ENCODE measurements at regions not wholly inside any gene's neighbourhood (a gene's known extent, or its start where the extent isn't known, plus 50 kb on each side); places are given as distances from the start of the nearest gene placed in this dataset.

DNA sequence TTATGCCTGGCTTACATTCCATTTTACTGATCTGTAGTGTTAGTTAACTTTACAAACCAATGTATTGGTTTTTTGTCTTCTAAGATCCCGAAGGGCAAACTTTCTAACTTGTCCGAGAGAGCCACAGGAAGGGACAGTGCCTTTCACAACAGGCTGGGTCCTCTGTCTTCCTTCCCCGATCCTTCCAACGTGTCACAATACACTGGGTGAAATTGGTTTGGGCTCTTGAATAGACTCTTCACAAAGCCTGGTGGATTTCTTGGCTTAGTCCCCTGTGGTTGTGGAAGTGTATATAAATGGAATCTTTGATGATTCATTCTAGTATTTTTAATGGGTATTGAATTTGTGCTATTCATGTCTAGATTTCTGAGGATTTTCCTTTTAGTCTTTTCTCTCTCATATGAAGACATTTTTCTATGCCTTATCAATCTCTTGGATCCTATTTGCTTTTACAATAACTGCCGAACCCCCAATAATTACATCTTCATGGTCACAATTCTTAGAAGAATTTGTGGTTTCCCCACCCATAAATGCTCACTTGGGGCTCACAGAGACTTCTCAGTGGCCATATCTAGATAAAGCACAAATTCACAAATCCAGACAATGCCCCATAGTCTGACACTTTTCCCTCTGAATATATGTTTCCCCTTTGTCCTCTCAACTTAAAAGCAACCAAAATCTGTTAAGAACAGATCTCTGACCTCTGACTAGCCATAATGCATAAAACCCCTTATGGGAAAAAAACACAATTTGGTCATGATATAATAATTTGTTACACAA lies 107.7 kb downstream of the MTRR start:
- WGBS (ENCODE audit: low lambda C conversion rate), result 3% methylated on average over 5 of the region's 5 CpGs
- no peak for ATAC-seq
- Histone ChIP-seq H2AFZ (ENCODE audit: low read length) (no peak overlapping the region), H3K27me3 (ENCODE audit: control insufficient read depth in 1 of 2, insufficient read depth in 2 of 2, low read length in 2 of 2) (no peaks in the 10 kb centered on the region), H3K4me3 (replicated peaks in 1 of 3; ENCODE audit: insufficient read depth in 1 of 3, low read depth in 2 of 3, low read length in 3 of 3) (no peak overlapping the region), H3K4me2 (ENCODE audit: low read depth, low read length) (no peak overlapping the region), H3K4me1 (ENCODE audit: insufficient read depth, low read length) (no peaks in the 10 kb centered on the region), H3K27ac (ENCODE audit: extremely low read length, insufficient read depth, low read length) (no peak overlapping the region), H3K9ac (ENCODE audit: insufficient read depth, low read depth, low read length) (no peak overlapping the region), H4K20me1 (ENCODE audit: insufficient read depth, low read length) (no peaks in the 10 kb centered on the region), H3K36me3 (replicated peaks in 1 of 2; ENCODE audit: control insufficient read depth in 1 of 2, insufficient read depth in 2 of 2, low read length in 2 of 2) (no peaks in the 10 kb centered on the region), H3K9me3 (ENCODE audit: low read length) (no peaks in the 10 kb centered on the region), H3K79me2 (ENCODE audit: insufficient read depth, low read length) (no peaks in the 10 kb centered on the region)
- FAIRE-seq, result no peak
- CTCF ChIA-PET (ENCODE audit: low intra/inter-chr PET ratio, low total read pairs), result no interaction called here
- TF ChIP-seq FIP1L1 (IDR thresholded peaks at IDR 0.05; ENCODE audit: borderline replicate concordance, insufficient read depth, low read depth, low read length), result no peak
- TF ChIP-seq SP1 (IDR thresholded peaks at IDR 0.05), result no peak
- TF ChIP-seq SP1 (CRISPR knock-in tag; IDR thresholded peaks at IDR 0.05), result no peak
- no peak for TF ChIP-seq FLYWCH1 (CRISPR knock-in tag; IDR thresholded peaks at IDR 0.05)
- TF ChIP-seq RNF2 (conservative IDR thresholded peaks at IDR 0.05; ENCODE audit: low read depth), result no peak
- TF ChIP-seq, protein P1, sequence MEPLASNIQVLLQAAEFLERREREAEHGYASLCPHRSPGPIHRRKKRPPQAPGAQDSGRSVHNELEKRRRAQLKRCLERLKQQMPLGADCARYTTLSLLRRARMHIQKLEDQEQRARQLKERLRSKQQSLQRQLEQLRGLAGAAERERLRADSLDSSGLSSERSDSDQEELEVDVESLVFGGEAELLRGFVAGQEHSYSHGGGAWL (CRISPR knock-in tag; IDR thresholded peaks at IDR 0.05), result no peak
- BruUV-seq (replicated peaks), result no TSS peak
- DNase-seq (ENCODE audit: low spot score), result no peak
- POLR2A ChIA-PET, result no interaction called here
- intact Hi-C loops (cut with micrococcal nuclease; ENCODE audit: unreplicated experiment), result no loop called here
- in situ Hi-C loops (cut with HindIII; ENCODE audit: extremely low pct_ligation_motif_present, low pct_unique_long_range_greater_than_20kb), result no loop called here

DNA sequence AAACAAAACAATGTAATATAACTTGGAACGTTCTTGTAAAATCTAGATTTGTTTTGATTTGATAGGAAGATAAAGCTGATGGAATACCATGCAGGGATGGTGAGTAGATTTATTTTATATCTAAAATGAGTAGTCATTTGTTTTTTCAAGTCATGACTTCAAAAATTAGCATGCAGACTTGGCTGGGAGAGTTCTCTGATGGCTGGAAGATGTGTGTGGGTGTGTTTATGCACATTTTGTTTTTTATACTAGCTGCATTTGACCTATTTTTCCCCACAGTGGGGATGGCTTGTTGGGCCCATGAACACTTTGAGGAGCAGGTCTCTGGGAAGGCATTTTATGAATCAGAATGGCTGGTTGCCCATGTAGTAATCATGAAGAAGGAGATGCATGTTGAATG lies 109.2 kb downstream of the MTRR start:
- 0% methylated on average over 1 of the region's 1 CpG for WGBS (ENCODE audit: low lambda C conversion rate)
- CTCF ChIA-PET (ENCODE audit: low intra/inter-chr PET ratio, low total read pairs), result no interaction called here
- no peaks in the 10 kb centered on the region for H3K27me3 ChIP-seq (ENCODE audit: control insufficient read depth in 1 of 2, insufficient read depth in 2 of 2, low read length in 2 of 2)
- no peak overlapping the region for H3K9ac ChIP-seq (ENCODE audit: insufficient read depth, low read depth, low read length)
- ATAC-seq (no peak), FAIRE-seq (no peak), DNase-seq (ENCODE audit: low spot score) (no peak)
- H3K4me2 ChIP-seq (ENCODE audit: low read depth, low read length), result no peak overlapping the region
- no peak overlapping the region for H2AFZ ChIP-seq (ENCODE audit: low read length)
- H3K79me2 ChIP-seq (ENCODE audit: insufficient read depth, low read length), result no peaks in the 10 kb centered on the region
- no peaks in the 10 kb centered on the region for H4K20me1 ChIP-seq (ENCODE audit: insufficient read depth, low read length)
- no peak overlapping the region for H3K4me3 ChIP-seq (replicated peaks in 1 of 3; ENCODE audit: insufficient read depth in 1 of 3, low read depth in 2 of 3, low read length in 3 of 3)
- no TSS peak for BruUV-seq (replicated peaks)
- H3K36me3 ChIP-seq (replicated peaks in 1 of 2; ENCODE audit: control insufficient read depth in 1 of 2, insufficient read depth in 2 of 2, low read length in 2 of 2), result no peaks in the 10 kb centered on the region
- H3K9me3 ChIP-seq (ENCODE audit: low read length), result no peaks in the 10 kb centered on the region
- H3K27ac ChIP-seq (ENCODE audit: extremely low read length, insufficient read depth, low read length), result no peak overlapping the region
- TF ChIP-seq, protein P2, sequence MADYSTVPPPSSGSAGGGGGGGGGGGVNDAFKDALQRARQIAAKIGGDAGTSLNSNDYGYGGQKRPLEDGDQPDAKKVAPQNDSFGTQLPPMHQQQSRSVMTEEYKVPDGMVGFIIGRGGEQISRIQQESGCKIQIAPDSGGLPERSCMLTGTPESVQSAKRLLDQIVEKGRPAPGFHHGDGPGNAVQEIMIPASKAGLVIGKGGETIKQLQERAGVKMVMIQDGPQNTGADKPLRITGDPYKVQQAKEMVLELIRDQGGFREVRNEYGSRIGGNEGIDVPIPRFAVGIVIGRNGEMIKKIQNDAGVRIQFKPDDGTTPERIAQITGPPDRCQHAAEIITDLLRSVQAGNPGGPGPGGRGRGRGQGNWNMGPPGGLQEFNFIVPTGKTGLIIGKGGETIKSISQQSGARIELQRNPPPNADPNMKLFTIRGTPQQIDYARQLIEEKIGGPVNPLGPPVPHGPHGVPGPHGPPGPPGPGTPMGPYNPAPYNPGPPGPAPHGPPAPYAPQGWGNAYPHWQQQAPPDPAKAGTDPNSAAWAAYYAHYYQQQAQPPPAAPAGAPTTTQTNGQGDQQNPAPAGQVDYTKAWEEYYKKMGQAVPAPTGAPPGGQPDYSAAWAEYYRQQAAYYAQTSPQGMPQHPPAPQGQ (CRISPR knock-in tag; IDR thresholded peaks at IDR 0.05; ENCODE audit: borderline replicate concordance), result no peak
- no peak for TF ChIP-seq MYC (CRISPR knock-in tag; IDR thresholded peaks at IDR 0.05; ENCODE audit: borderline replicate concordance)
- TF ChIP-seq ZNF652 (CRISPR knock-in tag; IDR thresholded peaks at IDR 0.05; ENCODE audit: borderline replicate concordance, low read depth), result no peak
- H3K4me1 ChIP-seq (ENCODE audit: insufficient read depth, low read length), result no peaks in the 10 kb centered on the region
- in situ Hi-C loops (cut with HindIII; ENCODE audit: extremely low pct_ligation_motif_present, low pct_unique_long_range_greater_than_20kb), result no loop called here
- intact Hi-C loops (cut with micrococcal nuclease; ENCODE audit: unreplicated experiment), result no loop called here
- POLR2A ChIA-PET, result no interaction called here
